Parathyroid adenoma (tissue), 2 donors: ENCODE measurements at regions not wholly inside any gene's neighbourhood (a gene's known extent, or its start where the extent isn't known, plus 50 kb on each side); places are given as distances from the start of the nearest gene placed in this dataset.

Experiments
- H2AFZ ChIP-seq: fragments of 300-600 bp; sonication (generic); one replicate; pipeline ENCODE4 v1.7.0; 2017; ENCODE audit warnings: antibody characterized with exemption, mild to moderate bottlenecking
- H3K27ac ChIP-seq: fragments of 300-600 bp; sonication (generic); one replicate; pipeline ENCODE4 v1.7.0; 2017
- H3K27me3 ChIP-seq: fragments of 300-600 bp; sonication (generic); one replicate; pipeline ENCODE4 v1.7.0; 2017; ENCODE audit warnings: low read length; ENCODE audit not compliant: control insufficient read depth, insufficient read depth
- H3K36me3 ChIP-seq: fragments of 300-600 bp; sonication (generic); one replicate; pipeline ENCODE4 v1.7.0; 2017; ENCODE audit warnings: low read length; ENCODE audit not compliant: control insufficient read depth, insufficient read depth
- H3K4me1 ChIP-seq: fragments of 300-600 bp; sonication (generic); one replicate; pipeline ENCODE4 v1.7.0; 2017; ENCODE audit warnings: control low read depth
- H3K4me2 ChIP-seq: fragments of 300-600 bp; sonication (generic); one replicate; pipeline ENCODE4 v1.7.0; 2017; ENCODE audit warnings: low read length
- H3K4me3 ChIP-seq: fragments of 300-600 bp; sonication (generic); one replicate; pipeline ENCODE4 v1.7.0; 2017; ENCODE audit warnings: low read depth, low read length
- H3K79me2 ChIP-seq: fragments of 300-600 bp; sonication (generic); one replicate; pipeline ENCODE4 v1.7.0; 2017; ENCODE audit warnings: control low read depth
- H3K9ac ChIP-seq: fragments of 300-600 bp; sonication (generic); one replicate; pipeline ENCODE4 v1.7.0; 2017; ENCODE audit warnings: mild to moderate bottlenecking
- H3K9me3 ChIP-seq: fragments of 300-600 bp; sonication (generic); one replicate; pipeline ENCODE4 v1.7.0; 2017; ENCODE audit warnings: low read length; ENCODE audit not compliant: control insufficient read depth
- TF ChIP-seq, protein P1 (sequence below): fragments of 300-600 bp; sonication (generic); IDR thresholded peaks from one replicate; pipeline ENCODE4 v1.7.0; 2017; ENCODE audit warnings: antibody characterized with exemption, mild to moderate bottlenecking
- donor health status: primary hyperparathyroidism.

DNA sequence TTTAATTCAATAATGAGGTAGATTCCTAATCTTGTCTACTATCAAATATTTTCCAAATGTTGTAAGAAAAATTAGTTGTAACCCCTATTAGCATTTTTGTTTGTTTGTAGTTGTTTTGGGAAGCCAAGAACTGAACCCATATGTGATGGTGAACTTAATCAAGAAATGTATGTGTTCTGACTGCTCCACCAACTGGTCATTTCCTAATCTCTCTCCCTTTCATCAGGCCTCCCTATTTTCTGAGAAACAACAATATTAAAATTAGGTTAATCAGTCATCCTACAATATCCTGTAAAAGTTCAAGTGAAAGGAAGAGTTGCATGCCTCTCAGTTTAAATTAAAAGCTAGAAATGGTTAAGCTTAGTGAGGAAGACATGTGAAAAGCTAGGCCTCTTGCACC, 504.0 kb downstream of the EPHA4 start:
- Histone ChIP-seq H3K9ac (no peak overlapping the region), H3K4me1 (no peaks in the 10 kb centered on the region), H3K4me2 (no peak overlapping the region), H3K9me3 (no peaks in the 10 kb centered on the region), H3K27ac (no peak overlapping the region), H2AFZ (no peak overlapping the region), H3K4me3 (no peak overlapping the region), H3K27me3 (no peaks in the 10 kb centered on the region), H3K79me2 (no peaks in the 10 kb centered on the region), H3K36me3 (no peaks in the 10 kb centered on the region)
- TF ChIP-seq, protein P1, sequence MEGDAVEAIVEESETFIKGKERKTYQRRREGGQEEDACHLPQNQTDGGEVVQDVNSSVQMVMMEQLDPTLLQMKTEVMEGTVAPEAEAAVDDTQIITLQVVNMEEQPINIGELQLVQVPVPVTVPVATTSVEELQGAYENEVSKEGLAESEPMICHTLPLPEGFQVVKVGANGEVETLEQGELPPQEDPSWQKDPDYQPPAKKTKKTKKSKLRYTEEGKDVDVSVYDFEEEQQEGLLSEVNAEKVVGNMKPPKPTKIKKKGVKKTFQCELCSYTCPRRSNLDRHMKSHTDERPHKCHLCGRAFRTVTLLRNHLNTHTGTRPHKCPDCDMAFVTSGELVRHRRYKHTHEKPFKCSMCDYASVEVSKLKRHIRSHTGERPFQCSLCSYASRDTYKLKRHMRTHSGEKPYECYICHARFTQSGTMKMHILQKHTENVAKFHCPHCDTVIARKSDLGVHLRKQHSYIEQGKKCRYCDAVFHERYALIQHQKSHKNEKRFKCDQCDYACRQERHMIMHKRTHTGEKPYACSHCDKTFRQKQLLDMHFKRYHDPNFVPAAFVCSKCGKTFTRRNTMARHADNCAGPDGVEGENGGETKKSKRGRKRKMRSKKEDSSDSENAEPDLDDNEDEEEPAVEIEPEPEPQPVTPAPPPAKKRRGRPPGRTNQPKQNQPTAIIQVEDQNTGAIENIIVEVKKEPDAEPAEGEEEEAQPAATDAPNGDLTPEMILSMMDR, result no peak

DNA sequence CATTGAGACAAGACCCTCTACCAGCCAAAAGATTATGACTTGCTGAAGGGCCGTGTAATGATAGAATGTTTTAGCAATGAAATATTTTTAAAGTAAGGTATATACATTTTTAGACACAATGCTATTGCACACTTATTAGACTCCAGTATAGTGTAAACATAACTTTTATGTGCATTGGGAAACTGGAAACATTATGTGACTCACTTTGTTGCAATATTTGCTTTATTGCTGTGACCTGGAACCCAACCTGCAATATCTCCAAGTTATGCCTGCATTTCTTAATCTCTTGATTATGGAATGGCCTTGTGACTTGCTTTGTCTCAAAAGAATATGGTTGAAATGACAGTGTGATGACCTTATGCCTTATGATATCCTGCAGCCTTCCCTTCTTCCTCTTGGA, 502.0 kb downstream of the EPHA4 start:
- TF ChIP-seq, protein P1, result no peak
- no peak overlapping the region for H3K9ac ChIP-seq
- no peak overlapping the region for H3K4me3 ChIP-seq
- no peak overlapping the region for H3K27ac ChIP-seq
- H3K79me2 ChIP-seq, result no peaks in the 10 kb centered on the region
- H3K36me3 ChIP-seq, result no peaks in the 10 kb centered on the region
- no peak overlapping the region for H2AFZ ChIP-seq
- no peaks in the 10 kb centered on the region for H3K9me3 ChIP-seq
- H3K4me2 ChIP-seq, result no peak overlapping the region
- H3K27me3 ChIP-seq, result no peaks in the 10 kb centered on the region
- no peaks in the 10 kb centered on the region for H3K4me1 ChIP-seq

DNA sequence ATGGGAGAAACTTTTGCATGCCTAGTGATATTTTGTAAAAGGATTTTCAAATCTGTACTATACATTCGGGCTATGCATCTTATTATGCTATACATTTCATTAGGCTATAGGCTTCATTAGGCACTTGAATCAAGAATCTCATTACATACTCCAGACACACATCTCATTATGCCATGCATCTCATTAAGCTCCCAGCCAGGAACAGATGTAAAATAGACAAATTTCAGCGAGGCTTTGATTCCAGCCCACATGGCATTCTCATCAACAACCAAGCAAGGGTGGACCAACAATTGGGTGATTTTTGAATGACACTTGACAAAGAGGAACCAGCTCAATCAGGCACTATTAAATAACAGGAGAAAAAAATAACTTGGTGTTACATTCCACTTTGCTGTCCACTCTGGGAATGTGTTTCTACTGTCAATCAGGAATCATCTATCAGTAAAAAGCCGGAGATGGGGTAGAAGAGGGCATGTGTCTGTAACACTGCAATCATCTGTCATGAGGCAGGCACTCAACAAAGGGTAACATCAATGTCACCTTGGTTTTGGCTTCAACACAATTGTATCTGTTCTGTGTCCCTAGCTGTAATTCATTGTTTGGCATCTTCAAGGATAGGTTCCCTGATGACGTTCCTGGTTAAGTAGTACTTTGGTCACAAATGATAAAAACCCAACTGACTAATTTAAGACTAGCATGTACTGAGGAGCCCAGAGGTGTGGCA, 498.6 kb downstream of the EPHA4 start:
- H3K27ac ChIP-seq, result no peak overlapping the region
- no peaks in the 10 kb centered on the region for H3K27me3 ChIP-seq

DNA sequence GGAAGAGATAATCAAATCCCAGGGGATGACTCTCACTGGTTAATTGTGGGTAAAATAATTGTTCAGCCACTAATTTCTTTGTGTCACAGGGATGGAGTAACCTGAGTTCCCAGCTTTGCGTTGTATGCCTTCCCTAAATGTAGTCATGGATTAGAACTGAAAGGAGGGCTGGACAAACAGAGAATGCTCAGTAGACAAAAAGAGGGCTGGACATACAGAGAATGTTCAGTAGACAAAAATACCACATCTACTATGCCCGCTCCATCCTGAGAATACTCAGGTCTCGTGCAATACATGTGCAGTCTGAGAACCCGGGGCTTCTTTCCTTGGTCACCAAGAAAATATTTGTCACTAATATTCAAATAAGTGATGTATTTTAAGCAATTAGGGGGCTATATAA, 497.9 kb downstream of the EPHA4 start:
- Histone ChIP-seq H3K9me3 (no peaks in the 10 kb centered on the region), H3K27me3 (no peaks in the 10 kb centered on the region), H3K9ac (no peak overlapping the region), H3K4me2 (no peak overlapping the region), H3K36me3 (no peaks in the 10 kb centered on the region), H3K4me3 (no peak overlapping the region), H3K27ac (no peak overlapping the region), H3K79me2 (no peaks in the 10 kb centered on the region), H2AFZ (no peak overlapping the region), H3K4me1 (no peaks in the 10 kb centered on the region)
- TF ChIP-seq, protein P1, result no peak

More for the DNA sequence above, 498.6 kb downstream of the EPHA4 start:
- Histone ChIP-seq H3K36me3 (no peaks in the 10 kb centered on the region), H3K9ac (no peak overlapping the region), H3K79me2 (no peaks in the 10 kb centered on the region), H3K4me1 (no peaks in the 10 kb centered on the region), H3K4me2 (no peak overlapping the region), H3K4me3 (no peak overlapping the region), H3K9me3 (no peaks in the 10 kb centered on the region), H2AFZ (no peak overlapping the region)
- TF ChIP-seq, protein P1, result no peak

DNA sequence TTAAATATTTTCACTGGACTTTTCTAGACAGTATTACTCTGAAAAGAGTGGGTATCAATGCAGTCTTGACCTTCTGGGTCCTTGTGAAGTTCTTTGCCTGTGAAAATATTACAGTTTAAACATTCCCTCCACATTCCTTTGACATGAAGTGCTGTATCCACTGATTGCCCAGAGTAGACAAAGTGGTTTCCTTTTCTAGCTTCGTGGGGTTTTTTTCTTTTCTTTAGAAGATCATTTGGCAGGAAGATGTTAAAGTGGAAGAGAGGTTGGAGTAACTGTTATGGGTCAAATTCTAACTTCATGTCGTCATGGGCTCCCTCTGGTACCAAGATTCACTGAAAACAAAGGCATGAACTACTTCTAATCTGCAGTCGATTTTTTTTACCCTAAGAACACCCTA, 496.9 kb downstream of the EPHA4 start:
- Histone ChIP-seq H3K4me2 (no peak overlapping the region), H3K4me1 (no peaks in the 10 kb centered on the region), H3K27ac (no peak overlapping the region), H3K27me3 (no peaks in the 10 kb centered on the region), H3K9ac (no peak overlapping the region), H2AFZ (no peak overlapping the region), H3K79me2 (no peaks in the 10 kb centered on the region), H3K4me3 (no peak overlapping the region), H3K9me3 (no peaks in the 10 kb centered on the region), H3K36me3 (no peaks in the 10 kb centered on the region)
- TF ChIP-seq, protein P1, result no peak
